ENCODE measurements at regions not wholly inside any gene's neighbourhood (a gene's known extent, or its start where the extent isn't known, plus 50 kb on each side); places are given as distances from the start of the nearest gene placed in this dataset.

GRCh38 chr3:132818251-132818650 lies 96.0 kb upstream of the NPHP3 start:
- Histone ChIP-seq H2AFZ (no peak overlapping the region), H3K4me1 (ENCODE audit: insufficient read depth) (no peaks in the 10 kb centered on the region), H3K27ac (no peak overlapping the region), H3K9me3 (ENCODE audit: low read depth) (no peaks in the 10 kb centered on the region), H3K27me3 (no peaks in the 10 kb centered on the region), H4K20me1 (ENCODE audit: insufficient read depth, poor library complexity, severe bottlenecking) (no peaks in the 10 kb centered on the region), H3K79me2 (no peaks in the 10 kb centered on the region), H3K9me2 (replicated peaks; ENCODE audit: insufficient read depth) (no peaks in the 10 kb centered on the region), H3K36me3 (replicated peaks; ENCODE audit: insufficient read depth, low read depth) (no peaks in the 10 kb centered on the region), H3K4me2 (no peak overlapping the region), H3K4me3 (no peak overlapping the region)
- TF ChIP-seq EZH2phosphoT487 (IDR thresholded peaks at IDR 0.05; ENCODE audit: low read depth, severe bottlenecking, unreplicated experiment) (no peak), EZH2 (IDR thresholded peaks at IDR 0.05; ENCODE audit: borderline replicate concordance) (no peak), CTCF (IDR thresholded peaks at IDR 0.05; ENCODE audit: poor library complexity) (no peak)
- 74% methylated on average over 1 of the region's 1 CpG for WGBS (ENCODE audit: low lambda C conversion rate, missing lambda C conversion rate)
- DNase-seq (ENCODE audit: low spot score): no peak

- Histone ChIP-seq H3K36me3 (replicated peaks; ENCODE audit: insufficient read depth, low read depth) (no peaks in the 10 kb centered on the region), H3K4me1 (ENCODE audit: insufficient read depth) (no peaks in the 10 kb centered on the region), H3K4me3 (no peak overlapping the region), H3K9me2 (replicated peaks; ENCODE audit: insufficient read depth) (no peaks in the 10 kb centered on the region), H3K27me3 (no peaks in the 10 kb centered on the region), H3K79me2 (no peaks in the 10 kb centered on the region), H3K4me2 (no peak overlapping the region), H4K20me1 (ENCODE audit: insufficient read depth, poor library complexity, severe bottlenecking) (no peaks in the 10 kb centered on the region), H2AFZ (no peak overlapping the region), H3K27ac (no peak overlapping the region), H3K9me3 (ENCODE audit: low read depth) (no peaks in the 10 kb centered on the region)
- 87% methylated on average over 3 of the region's 3 CpGs for WGBS (ENCODE audit: low lambda C conversion rate, missing lambda C conversion rate)
- no peak for TF ChIP-seq CTCF (IDR thresholded peaks at IDR 0.05; ENCODE audit: poor library complexity)
- TF ChIP-seq EZH2phosphoT487 (IDR thresholded peaks at IDR 0.05; ENCODE audit: low read depth, severe bottlenecking, unreplicated experiment): no peak
- TF ChIP-seq EZH2 (IDR thresholded peaks at IDR 0.05; ENCODE audit: borderline replicate concordance): no peak
- DNase-seq (ENCODE audit: low spot score): no peak
These were observed 95.5 kb upstream of the NPHP3 start for GRCh38 chr3:132817646-132818177.

GRCh38 chr3:132805071-132805470 lies 82.9 kb upstream of the NPHP3 start:
- no peaks in the 10 kb centered on the region for H3K27me3 ChIP-seq
- H3K27ac ChIP-seq: no peak overlapping the region
- no peaks in the 10 kb centered on the region for H3K79me2 ChIP-seq
- DNase-seq (ENCODE audit: low spot score): no peak
- no peaks in the 10 kb centered on the region for H3K9me3 ChIP-seq (ENCODE audit: low read depth)
- no peak overlapping the region for H3K4me2 ChIP-seq
- H3K36me3 ChIP-seq (replicated peaks; ENCODE audit: insufficient read depth, low read depth): no peaks in the 10 kb centered on the region
- peaks cover 13% of the 10 kb centered on the region for H3K4me1 ChIP-seq (ENCODE audit: insufficient read depth)
- H3K9me2 ChIP-seq (replicated peaks; ENCODE audit: insufficient read depth): no peaks in the 10 kb centered on the region
- H4K20me1 ChIP-seq (ENCODE audit: insufficient read depth, poor library complexity, severe bottlenecking): no peaks in the 10 kb centered on the region
- H2AFZ ChIP-seq: no peak overlapping the region
- H3K4me3 ChIP-seq: no peak overlapping the region
- no peak for TF ChIP-seq EZH2 (IDR thresholded peaks at IDR 0.05; ENCODE audit: borderline replicate concordance)
- no peak for TF ChIP-seq EZH2phosphoT487 (IDR thresholded peaks at IDR 0.05; ENCODE audit: low read depth, severe bottlenecking, unreplicated experiment)
- no peak for TF ChIP-seq CTCF (IDR thresholded peaks at IDR 0.05; ENCODE audit: poor library complexity)
- whole genome bisulfite sequencing (ENCODE audit: low lambda C conversion rate, missing lambda C conversion rate): 70% methylated on average over 1 of the region's 1 CpG

- Histone ChIP-seq H3K4me1 (ENCODE audit: insufficient read depth) (peaks cover 13% of the 10 kb centered on the region), H4K20me1 (ENCODE audit: insufficient read depth, poor library complexity, severe bottlenecking) (no peaks in the 10 kb centered on the region), H3K9me2 (replicated peaks; ENCODE audit: insufficient read depth) (no peaks in the 10 kb centered on the region), H3K9me3 (ENCODE audit: low read depth) (no peaks in the 10 kb centered on the region), H3K36me3 (replicated peaks; ENCODE audit: insufficient read depth, low read depth) (no peaks in the 10 kb centered on the region), H3K79me2 (no peaks in the 10 kb centered on the region), H3K4me2 (no peak overlapping the region), H3K27me3 (no peaks in the 10 kb centered on the region), H2AFZ (no peak overlapping the region), H3K4me3 (no peak overlapping the region), H3K27ac (no peak overlapping the region)
- DNase-seq (ENCODE audit: low spot score): no peak
- no peak for TF ChIP-seq CTCF (IDR thresholded peaks at IDR 0.05; ENCODE audit: poor library complexity)
- TF ChIP-seq EZH2 (IDR thresholded peaks at IDR 0.05; ENCODE audit: borderline replicate concordance): no peak
- TF ChIP-seq EZH2phosphoT487 (IDR thresholded peaks at IDR 0.05; ENCODE audit: low read depth, severe bottlenecking, unreplicated experiment): no peak
These were observed 82.3 kb upstream of the NPHP3 start for GRCh38 chr3:132804498-132804897.

Measured in hepatocyte (in vitro differentiated cells).